MM.1S (cell line): ENCODE measurements at regions not wholly inside any gene's neighbourhood (a gene's known extent, or its start where the extent isn't known, plus 50 kb on each side); places are given as distances from the start of the nearest gene placed in this dataset.

Source experiments
- EZH2phosphoT487 ChIP-seq: fragments of 300-600 bp; sonication (generic); IDR thresholded peaks from 2 replicates; pipeline ENCODE4 v1.6.1; 2018; ENCODE audit warnings: antibody characterized with exemption, low read length
- TF ChIP-seq, protein P1 (sequence below): fragments of 300-600 bp; sonication (generic); IDR thresholded peaks from 2 replicates; pipeline ENCODE4 v1.5.1; 2016; ENCODE audit warnings: antibody characterized with exemption, low read length, mixed read lengths

GRCh38 chr1:57803586-57803985, 379.7 kb upstream of the DAB1 start:
- TF ChIP-seq, protein P1, sequence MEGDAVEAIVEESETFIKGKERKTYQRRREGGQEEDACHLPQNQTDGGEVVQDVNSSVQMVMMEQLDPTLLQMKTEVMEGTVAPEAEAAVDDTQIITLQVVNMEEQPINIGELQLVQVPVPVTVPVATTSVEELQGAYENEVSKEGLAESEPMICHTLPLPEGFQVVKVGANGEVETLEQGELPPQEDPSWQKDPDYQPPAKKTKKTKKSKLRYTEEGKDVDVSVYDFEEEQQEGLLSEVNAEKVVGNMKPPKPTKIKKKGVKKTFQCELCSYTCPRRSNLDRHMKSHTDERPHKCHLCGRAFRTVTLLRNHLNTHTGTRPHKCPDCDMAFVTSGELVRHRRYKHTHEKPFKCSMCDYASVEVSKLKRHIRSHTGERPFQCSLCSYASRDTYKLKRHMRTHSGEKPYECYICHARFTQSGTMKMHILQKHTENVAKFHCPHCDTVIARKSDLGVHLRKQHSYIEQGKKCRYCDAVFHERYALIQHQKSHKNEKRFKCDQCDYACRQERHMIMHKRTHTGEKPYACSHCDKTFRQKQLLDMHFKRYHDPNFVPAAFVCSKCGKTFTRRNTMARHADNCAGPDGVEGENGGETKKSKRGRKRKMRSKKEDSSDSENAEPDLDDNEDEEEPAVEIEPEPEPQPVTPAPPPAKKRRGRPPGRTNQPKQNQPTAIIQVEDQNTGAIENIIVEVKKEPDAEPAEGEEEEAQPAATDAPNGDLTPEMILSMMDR, result no peak
- no peak for TF ChIP-seq EZH2phosphoT487
